ENCODE measurements at regions not wholly inside any gene's neighbourhood (a gene's known extent, or its start where the extent isn't known, plus 50 kb on each side); places are given as distances from the start of the nearest gene placed in this dataset.

GRCh38 chr17:22453181-22453580, 760.9 kb downstream of the KCNJ18 start:
- TF ChIP-seq EZH2 (optimal IDR thresholded peaks at IDR 0.05; ENCODE audit: low read depth, low read length): no peak
- TF ChIP-seq, protein P1, sequence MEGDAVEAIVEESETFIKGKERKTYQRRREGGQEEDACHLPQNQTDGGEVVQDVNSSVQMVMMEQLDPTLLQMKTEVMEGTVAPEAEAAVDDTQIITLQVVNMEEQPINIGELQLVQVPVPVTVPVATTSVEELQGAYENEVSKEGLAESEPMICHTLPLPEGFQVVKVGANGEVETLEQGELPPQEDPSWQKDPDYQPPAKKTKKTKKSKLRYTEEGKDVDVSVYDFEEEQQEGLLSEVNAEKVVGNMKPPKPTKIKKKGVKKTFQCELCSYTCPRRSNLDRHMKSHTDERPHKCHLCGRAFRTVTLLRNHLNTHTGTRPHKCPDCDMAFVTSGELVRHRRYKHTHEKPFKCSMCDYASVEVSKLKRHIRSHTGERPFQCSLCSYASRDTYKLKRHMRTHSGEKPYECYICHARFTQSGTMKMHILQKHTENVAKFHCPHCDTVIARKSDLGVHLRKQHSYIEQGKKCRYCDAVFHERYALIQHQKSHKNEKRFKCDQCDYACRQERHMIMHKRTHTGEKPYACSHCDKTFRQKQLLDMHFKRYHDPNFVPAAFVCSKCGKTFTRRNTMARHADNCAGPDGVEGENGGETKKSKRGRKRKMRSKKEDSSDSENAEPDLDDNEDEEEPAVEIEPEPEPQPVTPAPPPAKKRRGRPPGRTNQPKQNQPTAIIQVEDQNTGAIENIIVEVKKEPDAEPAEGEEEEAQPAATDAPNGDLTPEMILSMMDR (IDR thresholded peaks at IDR 0.05; ENCODE audit: low read length): no peak
- TF ChIP-seq EZH2phosphoT487 (IDR thresholded peaks at IDR 0.05; ENCODE audit: low read length): no peak
- no peak overlapping the region for H3K9ac ChIP-seq (ENCODE audit: low read length)
- H3K4me1 ChIP-seq (ENCODE audit: low read length): no peaks in the 10 kb centered on the region
- H3K27me3 ChIP-seq (replicated peaks; ENCODE audit: insufficient read depth, low read length): no peaks in the 10 kb centered on the region
- no peak for DNase-seq
- H3F3A ChIP-seq (ENCODE audit: insufficient read depth, low read length): no peaks in the 10 kb centered on the region
- no peaks in the 10 kb centered on the region for H3K79me2 ChIP-seq (ENCODE audit: low read length)
- H3K36me3 ChIP-seq (replicated peaks; ENCODE audit: insufficient read depth, low read length): no peaks in the 10 kb centered on the region
- no peak overlapping the region for H3K4me2 ChIP-seq (ENCODE audit: low read depth, low read length)
- H3K4me3 ChIP-seq (ENCODE audit: low read length): no peak overlapping the region
- no peak overlapping the region for H2AFZ ChIP-seq (ENCODE audit: low read length)
- no peaks in the 10 kb centered on the region for H3K9me2 ChIP-seq (replicated peaks; ENCODE audit: insufficient read depth, low read length)
- H3K9me3 ChIP-seq (replicated peaks; ENCODE audit: insufficient read depth, low read length): no peaks in the 10 kb centered on the region
- H4K20me1 ChIP-seq (ENCODE audit: insufficient read depth, low read length): no peaks in the 10 kb centered on the region
- H3K27ac ChIP-seq (ENCODE audit: low read length): no peak overlapping the region

GRCh38 chr17:22454070-22454999, 762.0 kb downstream of the KCNJ18 start:
- Histone ChIP-seq H3K9me2 (replicated peaks; ENCODE audit: insufficient read depth, low read length) (no peaks in the 10 kb centered on the region), H3K27ac (ENCODE audit: low read length) (no peak overlapping the region), H3F3A (ENCODE audit: insufficient read depth, low read length) (no peaks in the 10 kb centered on the region), H3K4me2 (ENCODE audit: low read depth, low read length) (no peak overlapping the region), H2AFZ (ENCODE audit: low read length) (no peak overlapping the region), H3K79me2 (ENCODE audit: low read length) (no peaks in the 10 kb centered on the region), H4K20me1 (ENCODE audit: insufficient read depth, low read length) (no peaks in the 10 kb centered on the region), H3K9me3 (replicated peaks; ENCODE audit: insufficient read depth, low read length) (no peaks in the 10 kb centered on the region), H3K4me3 (ENCODE audit: low read length) (no peak overlapping the region), H3K36me3 (replicated peaks; ENCODE audit: insufficient read depth, low read length) (no peaks in the 10 kb centered on the region), H3K9ac (ENCODE audit: low read length) (no peak overlapping the region), H3K4me1 (ENCODE audit: low read length) (no peaks in the 10 kb centered on the region), H3K27me3 (replicated peaks; ENCODE audit: insufficient read depth, low read length) (no peaks in the 10 kb centered on the region)
- TF ChIP-seq EZH2 (optimal IDR thresholded peaks at IDR 0.05; ENCODE audit: low read depth, low read length): no peak
- TF ChIP-seq, protein P1 (IDR thresholded peaks at IDR 0.05; ENCODE audit: low read length): no peak
- no peak for DNase-seq

GRCh38 chr17:22459331-22459952, 767.1 kb downstream of the KCNJ18 start:
- no peaks in the 10 kb centered on the region for H3K9me3 ChIP-seq (replicated peaks; ENCODE audit: insufficient read depth, low read length)
- no peaks in the 10 kb centered on the region for H3K79me2 ChIP-seq (ENCODE audit: low read length)
- no peaks in the 10 kb centered on the region for H3K36me3 ChIP-seq (replicated peaks; ENCODE audit: insufficient read depth, low read length)
- no peak overlapping the region for H3K4me3 ChIP-seq (ENCODE audit: low read length)
- no peak overlapping the region for H3K4me2 ChIP-seq (ENCODE audit: low read depth, low read length)
- H3K27ac ChIP-seq (ENCODE audit: low read length): no peak overlapping the region
- no peak overlapping the region for H2AFZ ChIP-seq (ENCODE audit: low read length)
- no peaks in the 10 kb centered on the region for H3K9me2 ChIP-seq (replicated peaks; ENCODE audit: insufficient read depth, low read length)
- H3F3A ChIP-seq (ENCODE audit: insufficient read depth, low read length): no peaks in the 10 kb centered on the region
- H4K20me1 ChIP-seq (ENCODE audit: insufficient read depth, low read length): no peaks in the 10 kb centered on the region
- no peak for DNase-seq
- H3K9ac ChIP-seq (ENCODE audit: low read length): no peak overlapping the region
- no peaks in the 10 kb centered on the region for H3K27me3 ChIP-seq (replicated peaks; ENCODE audit: insufficient read depth, low read length)
- no peaks in the 10 kb centered on the region for H3K4me1 ChIP-seq (ENCODE audit: low read length)
- TF ChIP-seq EZH2phosphoT487 (IDR thresholded peaks at IDR 0.05; ENCODE audit: low read length) (no peak), EZH2 (optimal IDR thresholded peaks at IDR 0.05; ENCODE audit: low read depth, low read length) (no peak)
- TF ChIP-seq, protein P1 (IDR thresholded peaks at IDR 0.05; ENCODE audit: low read length): no peak
